Nephron (organoid): ENCODE measurements at regions not wholly inside any gene's neighbourhood (a gene's known extent, or its start where the extent isn't known, plus 50 kb on each side); places are given as distances from the start of the nearest gene placed in this dataset.

Experiments used
- H3K27ac Mint-ChIP-seq, 3 experiments: 2 replicates each; pipeline ENCODE4 v1.8.0; 2020; ENCODE audit warnings: mixed read lengths in 3 of 3, mild to moderate bottlenecking in 2 of 3, moderate library complexity in 1 of 3
- H3K27me3 Mint-ChIP-seq: 2 replicates; pipeline ENCODE4 v1.8.0; 2021; ENCODE audit warnings: low read depth, mild to moderate bottlenecking, moderate library complexity, mixed read lengths
- H3K36me3 Mint-ChIP-seq: 2 replicates; pipeline ENCODE4 v1.8.0; 2020; ENCODE audit warnings: low read depth, mixed read lengths
- H3K4me1 Mint-ChIP-seq: 2 replicates; pipeline ENCODE4 v1.8.0; 2020; ENCODE audit warnings: mixed read lengths
- H3K4me3 Mint-ChIP-seq, 3 experiments: 2 replicates each; pipeline ENCODE4 v1.8.0; 2020; ENCODE audit warnings: mild to moderate bottlenecking in 3 of 3, mixed read lengths in 3 of 3, moderate library complexity in 2 of 3
- H3K9me3 Mint-ChIP-seq: 2 replicates; pipeline ENCODE4 v1.8.0; 2020; ENCODE audit warnings: mixed read lengths
- CTCF ChIP-seq, 3 experiments: fragments of 200-600 bp; sonication (generic); IDR thresholded peaks; one replicate each; pipeline ENCODE4 v1.5.0; 2021; ENCODE audit warnings: antibody characterized with exemption in 3 of 3; ENCODE audit not compliant: unreplicated experiment in 3 of 3

- Mint-ChIP-seq H3K27me3 (no peaks in the 10 kb centered on the region), H3K9me3 (no peaks in the 10 kb centered on the region), H3K27ac (peak overlapping the region; percentile 87 to 91 (median 90))
Measured at GRCh38 chr13:89832827-89833226, 1514.7 kb upstream of the MIR17HG start.

GRCh38 chr13:89843621-89844020 lies 1503.9 kb upstream of the MIR17HG start:
- Mint-ChIP-seq H3K4me3 (no peak overlapping the region), H3K27ac (no peak overlapping the region), H3K36me3 (no peaks in the 10 kb centered on the region), H3K4me1 (peaks cover 5% of the 10 kb centered on the region), H3K27me3 (no peaks in the 10 kb centered on the region), H3K9me3 (no peaks in the 10 kb centered on the region)
- no peak for TF ChIP-seq CTCF (IDR thresholded peaks at IDR 0.05; ENCODE audit: unreplicated experiment in 3 of 3)

More at GRCh38 chr13:89832827-89833226, 1514.7 kb upstream of the MIR17HG start:
- no peak overlapping the region for H3K4me3 Mint-ChIP-seq
- H3K4me1 Mint-ChIP-seq: peaks cover 14% of the 10 kb centered on the region
- no peak for TF ChIP-seq CTCF (IDR thresholded peaks at IDR 0.05; ENCODE audit: unreplicated experiment in 3 of 3)
- H3K36me3 Mint-ChIP-seq: no peaks in the 10 kb centered on the region

GRCh38 chr13:89845874-89846273 lies 1501.6 kb upstream of the MIR17HG start:
- Mint-ChIP-seq H3K27me3 (no peaks in the 10 kb centered on the region), H3K4me3 (no peak overlapping the region), H3K9me3 (peaks cover 5% of the 10 kb centered on the region), H3K36me3 (peaks cover 3% of the 10 kb centered on the region), H3K4me1 (no peaks in the 10 kb centered on the region), H3K27ac (no peak overlapping the region)
- TF ChIP-seq CTCF (IDR thresholded peaks at IDR 0.05; ENCODE audit: unreplicated experiment in 3 of 3): no peak

- no peak overlapping the region for H3K27ac Mint-ChIP-seq
- no peaks in the 10 kb centered on the region for H3K27me3 Mint-ChIP-seq
- peaks cover 3% of the 10 kb centered on the region for H3K36me3 Mint-ChIP-seq
- H3K9me3 Mint-ChIP-seq: peaks cover 5% of the 10 kb centered on the region
- no peaks in the 10 kb centered on the region for H3K4me1 Mint-ChIP-seq
- no peak for TF ChIP-seq CTCF (IDR thresholded peaks at IDR 0.05; ENCODE audit: unreplicated experiment in 3 of 3)
- H3K4me3 Mint-ChIP-seq: no peak overlapping the region
Measured at GRCh38 chr13:89846926-89847585, 1500.4 kb upstream of the MIR17HG start.

- Mint-ChIP-seq H3K36me3 (peaks cover 3% of the 10 kb centered on the region), H3K4me3 (no peak overlapping the region), H3K27ac (no peak overlapping the region), H3K4me1 (no peaks in the 10 kb centered on the region), H3K27me3 (no peaks in the 10 kb centered on the region), H3K9me3 (peaks cover 5% of the 10 kb centered on the region)
- TF ChIP-seq CTCF (IDR thresholded peaks at IDR 0.05; ENCODE audit: unreplicated experiment in 3 of 3): no peak
Measured at GRCh38 chr13:89852570-89852969, 1494.9 kb upstream of the MIR17HG start.

- Mint-ChIP-seq H3K27ac (no peak overlapping the region), H3K36me3 (no peaks in the 10 kb centered on the region), H3K4me3 (no peak overlapping the region), H3K27me3 (no peaks in the 10 kb centered on the region), H3K9me3 (no peaks in the 10 kb centered on the region), H3K4me1 (no peaks in the 10 kb centered on the region)
- no peak for TF ChIP-seq CTCF (IDR thresholded peaks at IDR 0.05; ENCODE audit: unreplicated experiment in 3 of 3)
Measured at GRCh38 chr13:89856512-89856911, 1491.0 kb upstream of the MIR17HG start.
